ENCODE measurements at regions not wholly inside any gene's neighbourhood (a gene's known extent, or its start where the extent isn't known, plus 50 kb on each side); places are given as distances from the start of the nearest gene placed in this dataset.

DNA sequence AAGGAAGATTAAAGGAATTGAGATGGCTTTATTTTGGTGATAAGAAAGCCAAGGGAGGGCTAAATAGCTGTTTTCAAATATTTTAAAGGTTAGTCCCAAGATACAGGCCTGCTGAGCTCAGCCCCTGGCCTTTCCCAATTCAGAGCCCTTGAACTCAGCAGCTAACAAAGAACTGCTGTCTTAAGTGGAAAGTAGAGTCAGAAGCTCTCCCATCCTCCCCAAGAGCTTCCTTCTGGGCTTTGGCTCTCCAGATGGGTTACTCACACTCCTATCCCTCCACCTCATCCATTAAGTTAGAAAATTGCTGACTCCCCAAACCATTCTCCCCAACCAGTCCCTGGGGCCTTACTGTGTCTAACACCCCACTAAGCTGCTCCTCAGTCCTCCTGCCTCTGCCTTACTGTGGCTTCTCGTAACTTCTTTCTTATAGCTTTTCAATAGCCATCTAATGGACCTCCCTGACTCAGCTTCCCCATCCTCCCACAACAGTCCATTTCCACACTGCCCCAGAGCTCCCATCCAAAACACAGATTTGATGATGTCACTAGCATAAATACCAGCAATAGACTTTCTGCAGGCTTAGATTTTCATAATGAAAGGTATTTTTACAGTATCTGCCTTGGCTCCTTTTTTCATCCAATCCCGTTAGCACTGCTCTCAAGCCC lies 239.1 kb downstream of the ENC1 start:
- Histone ChIP-seq H3K36me3 (ENCODE audit: control insufficient read depth, insufficient read depth, low read length) (no peaks in the 10 kb centered on the region), H3K4me3 (ENCODE audit: insufficient read depth, low read depth, low read length, poor library complexity, severe bottlenecking) (no peak overlapping the region), H3K9me3 (ENCODE audit: control insufficient read depth, low read length) (no peaks in the 10 kb centered on the region), H3K4me1 (ENCODE audit: control insufficient read depth, insufficient read depth, low read length, poor library complexity, severe bottlenecking) (no peaks in the 10 kb centered on the region), H3K27ac (ENCODE audit: insufficient read depth, low read length, poor library complexity, severe bottlenecking) (no peak overlapping the region), H3K27me3 (replicated peaks; ENCODE audit: control insufficient read depth, insufficient read depth, low read length, poor library complexity, severe bottlenecking) (no peaks in the 10 kb centered on the region)
- no peak for DNase-seq

DNA sequence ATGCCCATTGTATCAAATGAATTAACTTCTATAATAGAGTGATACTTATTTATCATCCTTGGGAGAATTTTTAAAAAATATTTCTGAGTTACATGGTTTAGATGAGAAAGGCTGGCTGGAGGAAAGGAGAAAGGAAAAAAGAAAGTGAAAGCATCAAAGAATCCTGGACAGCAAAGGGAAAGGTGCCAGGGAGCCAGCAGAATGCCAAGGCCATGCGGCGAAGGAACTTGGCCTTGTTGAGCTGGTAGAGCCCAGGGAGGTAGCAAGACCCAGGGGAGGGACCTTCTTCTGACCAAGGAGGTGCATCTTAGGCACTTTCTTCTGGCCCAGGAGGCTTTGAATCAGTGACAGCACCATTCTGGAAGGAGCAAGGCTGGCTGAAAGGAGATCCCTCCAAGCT lies 240.5 kb downstream of the ENC1 start:
- no peak for DNase-seq
- H3K27me3 ChIP-seq (replicated peaks; ENCODE audit: control insufficient read depth, insufficient read depth, low read length, poor library complexity, severe bottlenecking): no peaks in the 10 kb centered on the region
- H3K4me3 ChIP-seq (ENCODE audit: insufficient read depth, low read depth, low read length, poor library complexity, severe bottlenecking): no peak overlapping the region
- no peak overlapping the region for H3K27ac ChIP-seq (ENCODE audit: insufficient read depth, low read length, poor library complexity, severe bottlenecking)
- no peaks in the 10 kb centered on the region for H3K4me1 ChIP-seq (ENCODE audit: control insufficient read depth, insufficient read depth, low read length, poor library complexity, severe bottlenecking)
- H3K9me3 ChIP-seq (ENCODE audit: control insufficient read depth, low read length): no peaks in the 10 kb centered on the region
- H3K36me3 ChIP-seq (ENCODE audit: control insufficient read depth, insufficient read depth, low read length): no peaks in the 10 kb centered on the region

DNA sequence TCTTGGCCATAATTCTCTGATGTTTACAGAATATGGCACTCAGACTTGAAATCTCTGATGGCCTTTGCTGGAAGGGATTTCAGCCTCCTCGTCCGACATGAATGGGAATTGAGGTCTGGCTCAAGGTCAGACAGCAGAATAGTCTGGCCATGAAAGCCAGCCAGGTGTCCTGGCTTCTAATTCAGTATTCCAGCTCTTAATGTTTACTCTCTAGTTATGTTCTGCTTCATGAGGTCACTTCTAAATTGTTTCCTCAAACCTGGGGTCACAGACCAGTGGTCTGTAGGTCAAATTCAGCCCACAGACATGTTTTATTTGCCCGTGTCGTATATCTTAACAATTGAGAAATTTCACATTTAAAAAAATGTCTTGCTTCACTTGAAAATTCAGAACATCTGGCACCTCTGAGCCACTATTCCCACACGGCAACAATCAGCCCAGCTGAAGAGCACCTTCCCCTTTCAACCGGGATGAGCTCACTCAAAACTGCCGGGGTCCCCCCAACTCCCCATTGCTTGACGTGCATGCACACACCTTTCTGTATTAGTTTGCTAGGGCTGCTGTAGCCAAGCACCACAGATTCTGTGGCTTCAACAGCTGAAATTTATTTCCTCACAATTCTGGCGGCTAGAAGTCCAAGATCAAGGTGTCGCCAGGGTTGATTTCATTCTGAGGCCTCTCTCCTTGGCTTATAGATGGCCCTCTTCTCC lies 243.5 kb downstream of the ENC1 start:
- no peaks in the 10 kb centered on the region for H3K9me3 ChIP-seq (ENCODE audit: control insufficient read depth, low read length)
- no peaks in the 10 kb centered on the region for H3K36me3 ChIP-seq (ENCODE audit: control insufficient read depth, insufficient read depth, low read length)
- H3K27me3 ChIP-seq (replicated peaks; ENCODE audit: control insufficient read depth, insufficient read depth, low read length, poor library complexity, severe bottlenecking): no peaks in the 10 kb centered on the region
- H3K4me1 ChIP-seq (ENCODE audit: control insufficient read depth, insufficient read depth, low read length, poor library complexity, severe bottlenecking): no peaks in the 10 kb centered on the region
- no peak overlapping the region for H3K4me3 ChIP-seq (ENCODE audit: insufficient read depth, low read depth, low read length, poor library complexity, severe bottlenecking)
- H3K27ac ChIP-seq (ENCODE audit: insufficient read depth, low read length, poor library complexity, severe bottlenecking): no peak overlapping the region
- no peak for DNase-seq

DNA sequence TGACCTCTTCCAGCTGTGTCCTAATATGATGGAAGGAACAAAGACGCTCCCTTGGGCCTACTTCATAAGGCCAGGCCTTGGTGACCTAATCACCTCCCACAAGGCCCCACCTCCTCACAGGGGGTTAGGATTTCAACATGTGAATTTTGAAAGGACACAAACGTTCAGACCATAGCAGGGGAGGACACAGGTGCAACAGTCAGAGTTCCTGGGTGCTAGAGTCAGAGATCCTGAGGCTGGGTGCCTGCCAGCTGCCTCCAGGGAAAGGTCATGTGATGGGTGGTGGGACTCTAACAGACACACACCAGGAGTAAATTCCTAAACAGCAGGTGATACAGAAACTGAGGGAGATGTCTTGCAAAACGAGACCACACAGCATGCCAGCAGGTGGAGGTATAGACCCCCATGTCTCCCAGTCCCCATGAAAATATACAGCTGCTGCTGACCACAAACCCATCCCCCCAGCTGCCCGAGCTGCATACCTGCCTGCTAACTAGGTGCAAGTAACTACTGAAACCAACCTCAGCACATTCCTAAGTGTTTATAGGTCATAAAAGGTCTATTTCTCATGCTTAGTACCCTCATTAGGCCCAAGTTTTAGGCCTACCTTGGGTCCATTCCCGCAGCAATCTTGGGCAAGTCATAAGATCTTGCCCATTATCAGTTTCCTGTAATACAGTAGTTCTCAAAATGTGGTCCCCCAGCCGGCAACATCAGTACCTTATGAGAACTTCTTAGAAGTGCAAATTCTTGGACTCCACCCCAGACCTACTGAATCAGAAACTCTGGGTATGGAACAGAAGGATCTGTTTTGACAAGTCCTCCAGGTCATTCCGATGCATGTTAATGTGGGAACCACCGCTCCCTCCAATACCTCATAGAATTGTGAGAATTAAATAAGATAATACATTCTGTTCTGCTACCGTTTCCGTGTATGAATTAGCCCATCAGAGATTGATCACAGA lies 245.3 kb downstream of the ENC1 start:
- no peak for DNase-seq
- Histone ChIP-seq H3K27me3 (replicated peaks; ENCODE audit: control insufficient read depth, insufficient read depth, low read length, poor library complexity, severe bottlenecking) (no peaks in the 10 kb centered on the region), H3K36me3 (ENCODE audit: control insufficient read depth, insufficient read depth, low read length) (no peaks in the 10 kb centered on the region), H3K27ac (ENCODE audit: insufficient read depth, low read length, poor library complexity, severe bottlenecking) (no peak overlapping the region), H3K4me1 (ENCODE audit: control insufficient read depth, insufficient read depth, low read length, poor library complexity, severe bottlenecking) (no peaks in the 10 kb centered on the region), H3K9me3 (ENCODE audit: control insufficient read depth, low read length) (no peaks in the 10 kb centered on the region), H3K4me3 (ENCODE audit: insufficient read depth, low read depth, low read length, poor library complexity, severe bottlenecking) (no peak overlapping the region)

DNA sequence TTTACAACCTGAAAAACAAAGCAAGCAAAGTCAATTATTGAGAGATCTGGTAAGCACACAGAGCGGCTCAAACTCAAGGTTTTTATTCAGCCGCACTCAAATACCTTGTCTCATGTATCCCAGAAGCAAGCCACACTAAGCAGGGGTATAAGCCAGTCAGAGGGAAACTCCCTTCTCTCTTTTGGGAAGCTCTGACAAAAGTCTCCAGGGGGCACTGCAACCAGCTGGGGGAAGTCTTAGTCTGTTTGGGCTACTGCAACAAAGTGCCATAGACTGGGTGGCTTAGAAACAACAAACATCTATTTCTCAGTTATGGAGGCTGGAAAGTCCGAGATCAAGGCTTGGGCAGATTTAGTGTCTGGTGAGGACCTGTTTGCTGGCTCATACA lies 246.0 kb downstream of the ENC1 start:
- Histone ChIP-seq H3K27me3 (replicated peaks; ENCODE audit: control insufficient read depth, insufficient read depth, low read length, poor library complexity, severe bottlenecking) (no peaks in the 10 kb centered on the region), H3K9me3 (ENCODE audit: control insufficient read depth, low read length) (no peaks in the 10 kb centered on the region), H3K36me3 (ENCODE audit: control insufficient read depth, insufficient read depth, low read length) (no peaks in the 10 kb centered on the region), H3K4me1 (ENCODE audit: control insufficient read depth, insufficient read depth, low read length, poor library complexity, severe bottlenecking) (no peaks in the 10 kb centered on the region), H3K27ac (ENCODE audit: insufficient read depth, low read length, poor library complexity, severe bottlenecking) (no peak overlapping the region), H3K4me3 (ENCODE audit: insufficient read depth, low read depth, low read length, poor library complexity, severe bottlenecking) (no peak overlapping the region)
- DNase-seq: no peak

DNA sequence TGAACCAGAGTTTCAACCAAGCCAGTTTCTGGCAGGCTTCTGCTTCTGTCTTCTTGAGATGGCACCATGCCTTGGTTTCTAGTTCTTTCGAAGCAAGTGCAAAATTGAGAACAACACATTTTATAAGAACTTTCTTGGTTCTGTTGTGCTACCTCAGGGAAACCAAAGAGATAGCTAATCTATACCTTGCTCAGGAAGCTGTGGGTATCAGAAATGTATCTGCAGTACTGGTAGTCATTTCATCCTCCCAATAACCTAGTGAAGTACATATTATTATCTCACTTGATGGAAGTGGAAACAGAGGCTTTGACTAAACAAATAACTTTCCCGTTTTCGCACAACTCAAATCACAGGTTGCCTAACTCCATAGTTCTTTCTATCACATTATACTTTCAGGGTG lies 246.6 kb downstream of the ENC1 start:
- no peaks in the 10 kb centered on the region for H3K36me3 ChIP-seq (ENCODE audit: control insufficient read depth, insufficient read depth, low read length)
- H3K4me1 ChIP-seq (ENCODE audit: control insufficient read depth, insufficient read depth, low read length, poor library complexity, severe bottlenecking): no peaks in the 10 kb centered on the region
- no peak for DNase-seq
- no peak overlapping the region for H3K4me3 ChIP-seq (ENCODE audit: insufficient read depth, low read depth, low read length, poor library complexity, severe bottlenecking)
- no peak overlapping the region for H3K27ac ChIP-seq (ENCODE audit: insufficient read depth, low read length, poor library complexity, severe bottlenecking)
- H3K9me3 ChIP-seq (ENCODE audit: control insufficient read depth, low read length): no peaks in the 10 kb centered on the region
- H3K27me3 ChIP-seq (replicated peaks; ENCODE audit: control insufficient read depth, insufficient read depth, low read length, poor library complexity, severe bottlenecking): no peaks in the 10 kb centered on the region

DNA sequence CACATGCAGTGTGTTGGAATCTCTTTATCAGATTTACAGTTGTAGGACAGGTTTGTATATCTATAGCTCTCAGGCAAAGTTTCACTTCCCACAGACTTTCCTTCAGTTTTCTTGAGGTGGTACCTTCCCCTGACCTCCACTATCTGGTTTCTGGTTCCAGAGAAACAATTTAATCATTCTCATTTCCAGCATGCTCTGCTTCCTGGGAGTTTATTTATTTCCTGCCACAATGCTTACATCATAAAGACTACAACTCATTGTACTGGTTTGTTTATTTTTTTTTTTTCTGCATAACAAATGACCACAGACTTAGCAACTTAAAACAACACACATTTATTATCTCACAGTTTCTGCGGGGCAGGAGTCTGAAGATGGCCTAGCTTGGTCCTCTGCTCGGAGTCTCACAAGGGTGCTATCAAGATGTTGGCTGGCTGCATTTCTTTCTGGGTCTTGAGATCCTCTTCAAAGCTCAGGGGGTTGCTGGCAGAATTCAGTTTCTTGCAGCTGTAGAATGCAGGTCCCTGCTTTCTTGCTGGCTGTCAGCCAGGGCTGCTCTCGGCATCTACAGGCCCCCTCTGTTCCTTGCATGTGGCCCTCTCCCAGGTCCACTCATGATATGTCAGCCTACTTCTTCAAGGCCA lies 247.7 kb downstream of the ENC1 start:
- no peak overlapping the region for H3K27ac ChIP-seq (ENCODE audit: insufficient read depth, low read length, poor library complexity, severe bottlenecking)
- DNase-seq: no peak
- no peaks in the 10 kb centered on the region for H3K36me3 ChIP-seq (ENCODE audit: control insufficient read depth, insufficient read depth, low read length)
- no peaks in the 10 kb centered on the region for H3K9me3 ChIP-seq (ENCODE audit: control insufficient read depth, low read length)
- H3K4me1 ChIP-seq (ENCODE audit: control insufficient read depth, insufficient read depth, low read length, poor library complexity, severe bottlenecking): no peaks in the 10 kb centered on the region
- H3K4me3 ChIP-seq (ENCODE audit: insufficient read depth, low read depth, low read length, poor library complexity, severe bottlenecking): no peak overlapping the region
- no peaks in the 10 kb centered on the region for H3K27me3 ChIP-seq (replicated peaks; ENCODE audit: control insufficient read depth, insufficient read depth, low read length, poor library complexity, severe bottlenecking)

DNA sequence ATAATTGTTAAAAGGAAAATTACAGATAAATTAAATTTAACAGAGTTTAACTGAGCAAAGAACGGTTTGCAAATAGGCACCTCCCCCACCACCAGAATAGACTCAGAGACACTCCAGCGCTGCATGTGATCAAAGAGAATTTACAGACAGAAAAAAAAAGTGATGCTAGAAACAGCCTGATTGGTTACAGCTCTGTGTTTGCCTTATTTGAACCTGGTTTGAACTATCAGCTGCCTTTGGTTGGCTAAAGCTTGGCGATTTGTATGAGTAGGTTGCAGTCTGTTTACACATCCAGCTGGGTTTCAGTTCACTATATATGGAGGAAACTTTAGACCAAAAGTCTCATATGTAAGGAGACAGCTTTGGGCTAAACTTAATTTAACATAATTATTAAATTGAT lies 249.1 kb downstream of the ENC1 start:
- Histone ChIP-seq H3K27me3 (replicated peaks; ENCODE audit: control insufficient read depth, insufficient read depth, low read length, poor library complexity, severe bottlenecking) (no peaks in the 10 kb centered on the region), H3K4me3 (ENCODE audit: insufficient read depth, low read depth, low read length, poor library complexity, severe bottlenecking) (no peak overlapping the region), H3K9me3 (ENCODE audit: control insufficient read depth, low read length) (no peaks in the 10 kb centered on the region), H3K4me1 (ENCODE audit: control insufficient read depth, insufficient read depth, low read length, poor library complexity, severe bottlenecking) (no peaks in the 10 kb centered on the region), H3K27ac (ENCODE audit: insufficient read depth, low read length, poor library complexity, severe bottlenecking) (no peak overlapping the region), H3K36me3 (ENCODE audit: control insufficient read depth, insufficient read depth, low read length) (no peaks in the 10 kb centered on the region)
- no peak for DNase-seq

DNA sequence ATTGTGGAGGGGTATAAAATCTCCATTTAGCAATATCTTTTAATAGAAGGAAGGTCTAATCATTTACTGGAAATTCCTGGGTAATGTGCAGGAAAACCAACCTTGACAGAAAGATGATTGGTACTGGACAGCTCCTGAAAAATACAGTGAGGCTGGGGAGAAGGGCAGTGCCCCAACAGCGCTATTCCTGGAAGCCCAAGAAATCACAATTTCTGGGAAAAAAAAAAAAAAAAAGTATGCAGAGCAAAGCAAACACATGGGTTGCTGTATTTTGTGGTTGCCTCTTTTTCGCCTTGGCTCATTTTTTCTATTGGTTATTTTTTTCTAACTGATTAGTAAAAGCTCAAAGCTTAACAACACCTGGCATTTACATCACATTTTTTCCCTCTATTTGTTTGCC lies 249.7 kb downstream of the ENC1 start:
- H3K36me3 ChIP-seq (ENCODE audit: control insufficient read depth, insufficient read depth, low read length): no peaks in the 10 kb centered on the region
- no peak for DNase-seq

More for the DNA sequence above, 249.7 kb downstream of the ENC1 start:
- Histone ChIP-seq H3K27me3 (replicated peaks; ENCODE audit: control insufficient read depth, insufficient read depth, low read length, poor library complexity, severe bottlenecking) (no peaks in the 10 kb centered on the region), H3K4me3 (ENCODE audit: insufficient read depth, low read depth, low read length, poor library complexity, severe bottlenecking) (no peak overlapping the region), H3K27ac (ENCODE audit: insufficient read depth, low read length, poor library complexity, severe bottlenecking) (no peak overlapping the region), H3K9me3 (ENCODE audit: control insufficient read depth, low read length) (no peaks in the 10 kb centered on the region), H3K4me1 (ENCODE audit: control insufficient read depth, insufficient read depth, low read length, poor library complexity, severe bottlenecking) (no peaks in the 10 kb centered on the region)

All from effector memory CD4-positive, alpha-beta T cell (primary cell).